Omental fat pad (tissue), 3 donors: ENCODE measurements at regions not wholly inside any gene's neighbourhood (a gene's known extent, or its start where the extent isn't known, plus 50 kb on each side); places are given as distances from the start of the nearest gene placed in this dataset.
"Not testable (repeated sequence)": the region's sequence is repeated elsewhere in the genome, so short reads cannot be mapped to it uniquely, and the experiment has no call there.

Source experiments
- ATAC-seq: fragments of 150-250 bp; one replicate; pipeline ENCODE4 v1.9.1; 2016; ENCODE audit warnings: mild to moderate bottlenecking, moderate library complexity; ENCODE audit not compliant: low FRiP score
- DNase-seq: peaks from one replicate; pipeline ENCODE4 v3.0.0-alpha.2; 2019; ENCODE audit warnings: low spot score
- TF ChIP-seq, protein P1 (sequence below), 3 donors: fragments of 450-650 bp; IDR thresholded peaks; one replicate each; pipeline ENCODE4 v1.5.1; 2016 to 2017; ENCODE audit warnings: antibody characterized with exemption in 3 of 3, mild to moderate bottlenecking in 3 of 3, moderate library complexity in 2 of 3

DNA sequence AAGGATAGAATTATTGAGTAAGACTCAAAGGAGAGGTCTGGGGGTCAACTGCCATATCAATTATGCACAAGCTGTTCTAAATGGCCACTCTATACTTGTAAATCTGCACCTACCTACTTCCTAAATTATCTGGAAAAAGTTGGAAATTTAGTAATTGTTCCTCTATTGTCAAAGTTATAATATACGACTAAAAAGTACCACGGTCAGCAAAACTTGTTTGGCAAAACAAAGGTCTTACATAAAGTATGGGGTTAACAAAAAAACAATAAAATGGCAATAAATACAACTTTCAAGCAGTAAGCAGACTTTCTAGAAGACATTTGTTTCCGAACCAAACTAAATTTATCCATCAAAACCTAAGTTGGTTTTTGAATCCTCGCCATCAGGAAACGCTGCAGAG is 309.7 kb downstream of the FRK start:
- TF ChIP-seq, protein P1, sequence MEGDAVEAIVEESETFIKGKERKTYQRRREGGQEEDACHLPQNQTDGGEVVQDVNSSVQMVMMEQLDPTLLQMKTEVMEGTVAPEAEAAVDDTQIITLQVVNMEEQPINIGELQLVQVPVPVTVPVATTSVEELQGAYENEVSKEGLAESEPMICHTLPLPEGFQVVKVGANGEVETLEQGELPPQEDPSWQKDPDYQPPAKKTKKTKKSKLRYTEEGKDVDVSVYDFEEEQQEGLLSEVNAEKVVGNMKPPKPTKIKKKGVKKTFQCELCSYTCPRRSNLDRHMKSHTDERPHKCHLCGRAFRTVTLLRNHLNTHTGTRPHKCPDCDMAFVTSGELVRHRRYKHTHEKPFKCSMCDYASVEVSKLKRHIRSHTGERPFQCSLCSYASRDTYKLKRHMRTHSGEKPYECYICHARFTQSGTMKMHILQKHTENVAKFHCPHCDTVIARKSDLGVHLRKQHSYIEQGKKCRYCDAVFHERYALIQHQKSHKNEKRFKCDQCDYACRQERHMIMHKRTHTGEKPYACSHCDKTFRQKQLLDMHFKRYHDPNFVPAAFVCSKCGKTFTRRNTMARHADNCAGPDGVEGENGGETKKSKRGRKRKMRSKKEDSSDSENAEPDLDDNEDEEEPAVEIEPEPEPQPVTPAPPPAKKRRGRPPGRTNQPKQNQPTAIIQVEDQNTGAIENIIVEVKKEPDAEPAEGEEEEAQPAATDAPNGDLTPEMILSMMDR (IDR thresholded peaks at IDR 0.05), result no peak
- DNase-seq (no peak), ATAC-seq (no peak)

DNA sequence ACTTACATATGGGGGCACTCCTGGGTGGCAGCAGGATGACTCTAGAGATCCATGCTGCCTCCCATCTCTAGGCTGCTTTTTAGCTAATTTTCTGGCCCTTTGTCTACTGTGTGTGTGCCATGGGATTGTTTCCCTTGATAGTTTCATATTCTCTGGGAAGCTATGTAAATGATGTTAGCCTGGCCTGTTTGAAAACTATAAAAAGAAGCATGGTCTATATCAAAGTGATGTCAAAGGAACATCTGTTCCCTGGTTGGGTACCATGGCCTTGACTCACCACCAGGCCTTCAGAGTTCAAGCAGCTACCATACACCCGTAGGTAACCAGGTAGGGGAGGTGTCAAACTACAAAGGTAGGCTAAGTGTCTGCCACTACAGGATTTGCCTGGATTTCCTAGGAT is 310.4 kb downstream of the FRK start:
- no peak for ATAC-seq
- TF ChIP-seq, protein P1 (IDR thresholded peaks at IDR 0.05), result no peak
- DNase-seq, result no peak

DNA sequence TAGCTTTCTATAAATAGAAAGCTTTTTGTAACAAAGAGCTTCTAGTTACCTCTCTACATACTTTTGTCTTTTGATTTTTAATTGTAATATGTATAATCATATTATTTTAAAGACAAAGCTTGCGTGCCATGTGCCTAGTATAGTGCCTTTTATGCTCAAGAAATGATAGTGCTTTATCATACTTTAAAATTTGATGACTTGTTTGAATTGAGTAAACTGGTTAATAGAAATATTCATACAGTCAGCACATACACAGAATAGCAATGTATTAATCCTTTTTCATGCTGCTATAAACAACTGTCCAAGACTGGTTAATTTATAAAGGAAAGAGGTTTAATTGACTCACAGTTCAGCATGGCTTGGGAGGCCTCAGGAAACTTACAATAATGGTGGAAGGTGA is 313.0 kb downstream of the FRK start:
- TF ChIP-seq, protein P1 (IDR thresholded peaks at IDR 0.05), result no peak
- no peak for ATAC-seq

DNA sequence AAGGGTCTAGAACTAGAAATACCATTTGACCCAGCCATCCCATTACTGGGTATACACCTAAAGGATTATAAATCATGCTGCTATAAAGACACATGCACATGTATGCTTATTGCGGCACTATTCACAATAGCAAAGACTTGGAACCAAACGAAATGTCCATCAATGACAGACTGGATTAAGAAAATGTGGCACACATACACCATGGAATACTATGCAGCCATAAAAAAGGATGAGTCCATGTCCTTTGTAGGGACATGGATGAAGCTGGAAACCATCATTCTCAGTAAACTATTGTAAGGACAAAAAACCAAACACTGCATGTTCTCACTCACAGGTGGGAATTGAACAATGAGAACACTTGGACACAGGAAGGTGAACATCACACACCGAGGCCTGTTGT is 314.1 kb downstream of the FRK start:
- ATAC-seq, DNase-seq: not testable (repeated sequence)

More for the DNA sequence above, 313.0 kb downstream of the FRK start:
- no peak for DNase-seq

DNA sequence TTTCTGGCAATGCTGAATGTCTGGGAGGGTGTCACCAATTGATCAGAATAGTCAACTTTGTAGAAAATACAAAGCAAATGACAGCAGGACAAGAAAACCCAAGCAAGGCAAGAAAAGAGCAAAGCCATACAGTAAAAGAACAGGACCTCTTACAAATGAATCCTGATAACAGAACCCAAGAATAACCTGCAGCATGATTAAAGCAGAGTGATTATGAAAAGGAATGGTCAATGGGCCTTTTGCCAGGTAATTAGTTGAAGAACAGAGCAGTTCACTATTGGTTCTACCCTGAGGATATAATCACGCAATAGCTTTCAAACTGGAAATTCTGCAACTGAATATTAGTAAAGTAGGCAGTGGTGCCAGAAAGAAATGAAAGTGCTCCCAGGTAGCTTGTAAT is 319.8 kb downstream of the FRK start:
- DNase-seq (no peak), ATAC-seq (no peak)
- TF ChIP-seq, protein P1 (IDR thresholded peaks at IDR 0.05), result no peak

DNA sequence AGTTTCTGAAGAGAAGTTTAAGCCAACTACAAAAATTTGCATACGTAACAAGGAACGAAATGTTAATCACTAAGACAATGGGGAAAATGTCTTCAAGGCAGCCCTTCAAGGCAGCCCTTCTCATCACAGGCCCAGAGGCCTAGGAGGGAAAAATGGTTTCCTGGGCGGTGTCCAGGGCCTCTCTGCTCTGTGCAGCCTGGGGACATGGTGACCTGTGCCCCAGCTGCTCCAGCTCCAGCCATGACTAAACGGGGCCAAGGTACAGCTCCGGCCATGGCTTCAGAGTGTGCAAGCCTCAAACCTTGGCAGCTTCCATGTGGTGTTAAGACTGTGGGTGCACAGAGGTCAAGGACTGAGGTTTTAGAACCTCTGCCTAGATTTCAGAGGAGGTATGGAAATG is 325.1 kb downstream of the FRK start:
- DNase-seq (no peak), ATAC-seq (no peak)
- TF ChIP-seq, protein P1 (IDR thresholded peaks at IDR 0.05), result no peak

DNA sequence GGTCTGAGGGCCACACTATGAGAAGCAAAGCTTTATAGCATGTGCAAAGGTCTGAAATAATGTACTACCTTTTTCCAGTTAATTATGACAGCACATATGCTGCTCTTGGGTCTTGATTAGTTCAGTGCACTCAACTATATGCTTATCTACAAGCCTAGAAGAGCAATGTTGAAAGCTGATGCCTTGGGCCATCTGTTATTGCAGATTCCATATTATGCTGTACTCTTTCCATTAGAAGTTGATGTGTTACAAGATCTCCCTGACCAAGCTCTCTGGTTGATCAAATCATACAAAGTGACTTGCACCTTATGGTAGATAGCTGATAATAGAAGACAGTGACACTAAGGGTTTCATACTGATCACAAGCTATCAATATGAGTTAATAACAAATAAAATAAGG is 327.3 kb downstream of the FRK start:
- DNase-seq (no peak), ATAC-seq (no peak)
- TF ChIP-seq, protein P1 (IDR thresholded peaks at IDR 0.05), result no peak

DNA sequence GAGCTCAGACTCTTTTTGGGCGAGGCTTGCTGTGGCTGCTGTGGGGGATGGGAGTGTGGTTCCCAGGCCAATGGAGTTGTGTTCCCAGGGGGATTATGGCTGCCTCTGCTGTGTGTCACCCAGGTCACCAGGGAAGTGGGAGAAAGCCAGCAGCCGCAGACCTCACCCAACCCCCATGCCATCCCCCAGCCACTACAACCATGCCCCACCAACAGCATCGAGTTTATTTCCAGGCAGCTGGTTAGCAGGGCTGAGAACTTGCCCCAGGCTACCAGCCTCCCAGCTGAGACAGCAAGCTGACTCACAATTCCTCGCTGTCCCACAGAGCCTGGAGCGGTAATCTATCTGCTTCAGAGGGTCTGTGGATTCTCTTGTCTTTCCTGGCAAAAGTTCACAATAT is 331.7 kb downstream of the FRK start:
- TF ChIP-seq, protein P1 (IDR thresholded peaks at IDR 0.05), result no peak
- ATAC-seq, result no peak
- no peak for DNase-seq
